GM23248 (cell line): ENCODE measurements at regions not wholly inside any gene's neighbourhood (a gene's known extent, or its start where the extent isn't known, plus 50 kb on each side); places are given as distances from the start of the nearest gene placed in this dataset.
"Not testable (repeated sequence)": the region's sequence is repeated elsewhere in the genome, so short reads cannot be mapped to it uniquely, and the experiment has no call there.

Experiments used
- DNase-seq: peaks from one replicate; pipeline ENCODE4 v3.0.0-alpha.2; 2015
- H2AFZ ChIP-seq: fragments of 200-600 bp; sonication (generic); 2 replicates; pipeline ENCODE4 v1.6.1; 2016; ENCODE audit warnings: antibody characterized with exemption
- H3F3A ChIP-seq: fragments of 200-600 bp; sonication (generic); 2 replicates; pipeline ENCODE4 v1.6.1; 2016; ENCODE audit warnings: mild to moderate bottlenecking, antibody characterized with exemption, mixed run types; ENCODE audit not compliant: insufficient read depth
- H3K27ac ChIP-seq: fragments of 200-600 bp; sonication (generic); 2 replicates; pipeline ENCODE4 v1.5.1; 2016; ENCODE audit warnings: mild to moderate bottlenecking
- H3K27me3 ChIP-seq: fragments of 200-600 bp; sonication (generic); replicated peaks from 2 replicates; pipeline ENCODE4 v1.6.1; 2016; ENCODE audit warnings: mild to moderate bottlenecking; ENCODE audit not compliant: insufficient read depth
- H3K36me3 ChIP-seq: fragments of 200-600 bp; sonication (generic); 2 replicates; pipeline ENCODE4 v1.6.1; 2016; ENCODE audit warnings: low read depth, mild to moderate bottlenecking
- H3K4me1 ChIP-seq: fragments of 200-600 bp; sonication (generic); 2 replicates; pipeline ENCODE4 v1.6.1; 2016; ENCODE audit warnings: mild to moderate bottlenecking; ENCODE audit not compliant: insufficient read depth
- H3K4me2 ChIP-seq: fragments of 200-600 bp; sonication (generic); one replicate; pipeline ENCODE4 v1.6.1; 2016; ENCODE audit warnings: mild to moderate bottlenecking; ENCODE audit not compliant: unreplicated experiment
- H3K4me3 ChIP-seq: fragments of 200-600 bp; sonication (generic); 2 replicates; pipeline ENCODE4 v1.5.1; 2016; ENCODE audit warnings: mild to moderate bottlenecking
- H3K79me2 ChIP-seq: fragments of 200-600 bp; sonication (generic); 2 replicates; pipeline ENCODE4 v1.6.1; 2016; ENCODE audit warnings: mild to moderate bottlenecking; ENCODE audit not compliant: insufficient read depth
- H3K9ac ChIP-seq: fragments of 200-600 bp; sonication (generic); 2 replicates; pipeline ENCODE4 v1.6.1; 2016; ENCODE audit warnings: mild to moderate bottlenecking
- H3K9me2 ChIP-seq: fragments of 200-600 bp; sonication (generic); 2 replicates; pipeline ENCODE4 v1.6.1; 2016; ENCODE audit warnings: mixed run types, mild to moderate bottlenecking, moderate library complexity; ENCODE audit not compliant: insufficient read depth
- H3K9me3 ChIP-seq: fragments of 200-600 bp; sonication (generic); one replicate; pipeline ENCODE4 v1.6.1; 2017; ENCODE audit warnings: low read depth
- H4K20me1 ChIP-seq: fragments of 200-600 bp; sonication (generic); 2 replicates; pipeline ENCODE4 v1.6.0; 2016; ENCODE audit not compliant: insufficient read depth
- EZH2 ChIP-seq: fragments of 200-600 bp; sonication (generic); IDR thresholded peaks from 2 replicates; pipeline ENCODE4 v1.6.1; 2018; ENCODE audit warnings: antibody characterized with exemption, mild to moderate bottlenecking; ENCODE audit not compliant: insufficient read depth, poor library complexity, severe bottlenecking
- EZH2phosphoT487 ChIP-seq: fragments of 200-600 bp; sonication (generic); IDR thresholded peaks from 2 replicates; pipeline ENCODE4 v1.6.1; 2018; ENCODE audit warnings: antibody characterized with exemption, moderate library complexity, mild to moderate bottlenecking, low read depth; ENCODE audit not compliant: insufficient read depth
- WGBS, 2 experiments: methylation state at CpG; one replicate each; pipeline ENCODE4 v1.1.6; 2015 to 2017; ENCODE audit warnings: low lambda C conversion rate in 2 of 2, low coverage in 1 of 2; ENCODE audit errors: missing lambda C conversion rate in 2 of 2; 5-methylcytosine and 5-hydroxymethylcytosine counted together
- in situ Hi-C: fragments of 300-500 bp; cut with MboI; formaldehyde crosslinking; loops from 2 replicates; pipeline ENCODE4 v1.15.0; 2020

- in situ Hi-C loops: no loop called here
- no peaks in the 10 kb centered on the region for H3K36me3 ChIP-seq
- 35 to 43% methylated on average over 1 of the region's 1 CpG for WGBS, 2 experiments
- H3K9ac ChIP-seq: no peak overlapping the region
- H4K20me1 ChIP-seq: no peaks in the 10 kb centered on the region
- no peak overlapping the region for H2AFZ ChIP-seq
- H3K4me1 ChIP-seq: no peaks in the 10 kb centered on the region
- no peaks in the 10 kb centered on the region for H3K79me2 ChIP-seq
- H3K4me3 ChIP-seq: no peak overlapping the region
- TF ChIP-seq EZH2: no peak
- TF ChIP-seq EZH2phosphoT487: no peak
- DNase-seq: no peak
- H3K9me3 ChIP-seq: no peaks in the 10 kb centered on the region
- no peaks in the 10 kb centered on the region for H3K27me3 ChIP-seq
- H3F3A ChIP-seq: no peaks in the 10 kb centered on the region
- no peak overlapping the region for H3K4me2 ChIP-seq
- H3K9me2 ChIP-seq: no peaks in the 10 kb centered on the region
- H3K27ac ChIP-seq: no peak overlapping the region
Observed at GRCh38 chr3:16768014-16768413, 116.7 kb upstream of the PLCL2 start.

- no peaks in the 10 kb centered on the region for H3K27me3 ChIP-seq
- no peak overlapping the region for H3K27ac ChIP-seq
- no peak overlapping the region for H3K4me2 ChIP-seq
- no peaks in the 10 kb centered on the region for H3K79me2 ChIP-seq
- WGBS, 2 experiments: 85 to 93% methylated on average over 1 of the region's 1 CpG
- in situ Hi-C loops: no loop called here
- H3K9me2 ChIP-seq: no peaks in the 10 kb centered on the region
- no peaks in the 10 kb centered on the region for H3K4me1 ChIP-seq
- H3K9me3 ChIP-seq: no peaks in the 10 kb centered on the region
- no peak for TF ChIP-seq EZH2phosphoT487
- no peak for TF ChIP-seq EZH2
- H3F3A ChIP-seq: no peaks in the 10 kb centered on the region
- H2AFZ ChIP-seq: no peak overlapping the region
- no peak overlapping the region for H3K4me3 ChIP-seq
- H3K36me3 ChIP-seq: no peaks in the 10 kb centered on the region
- no peak for DNase-seq
- no peaks in the 10 kb centered on the region for H4K20me1 ChIP-seq
- no peak overlapping the region for H3K9ac ChIP-seq
Observed at GRCh38 chr3:16768956-16769355, 115.8 kb upstream of the PLCL2 start.

GRCh38 chr3:16769525-16769924 lies 115.2 kb upstream of the PLCL2 start:
- Histone ChIP-seq H3K9me2 (no peaks in the 10 kb centered on the region), H3K4me1 (no peaks in the 10 kb centered on the region), H3K79me2 (no peaks in the 10 kb centered on the region), H3K4me2 (no peak overlapping the region), H3K9me3 (no peaks in the 10 kb centered on the region), H2AFZ (no peak overlapping the region), H3F3A (no peaks in the 10 kb centered on the region), H3K36me3 (no peaks in the 10 kb centered on the region), H3K9ac (no peak overlapping the region), H4K20me1 (no peaks in the 10 kb centered on the region), H3K27me3 (no peaks in the 10 kb centered on the region), H3K27ac (no peak overlapping the region), H3K4me3 (no peak overlapping the region)
- no peak for DNase-seq
- TF ChIP-seq EZH2phosphoT487: no peak
- no peak for TF ChIP-seq EZH2
- 94 to 96% methylated on average over 4 of the region's 4 CpGs for WGBS, 2 experiments
- in situ Hi-C loops: no loop called here

- 55 to 58% methylated on average over 5 of the region's 5 CpGs for WGBS, 2 experiments
- in situ Hi-C loops: no loop called here
Observed at GRCh38 chr3:16770021-16770420, 114.7 kb upstream of the PLCL2 start.

GRCh38 chr3:16770792-16771191 lies 114.0 kb upstream of the PLCL2 start:
- in situ Hi-C loops: no loop called here
- Histone ChIP-seq H3F3A (no peaks in the 10 kb centered on the region), H3K9ac (no peak overlapping the region), H2AFZ (no peak overlapping the region), H3K4me2 (no peak overlapping the region), H3K9me2 (no peaks in the 10 kb centered on the region), H3K9me3 (no peaks in the 10 kb centered on the region), H3K4me1 (no peaks in the 10 kb centered on the region), H4K20me1 (no peaks in the 10 kb centered on the region), H3K4me3 (no peak overlapping the region), H3K27ac (no peak overlapping the region), H3K79me2 (no peaks in the 10 kb centered on the region), H3K36me3 (no peaks in the 10 kb centered on the region), H3K27me3 (no peaks in the 10 kb centered on the region)
- 86 to 91% methylated on average over 4 of the region's 4 CpGs for WGBS, 2 experiments
- TF ChIP-seq EZH2phosphoT487 (no peak), EZH2 (no peak)
- DNase-seq: no peak

More at GRCh38 chr3:16770021-16770420, 114.7 kb upstream of the PLCL2 start:
- Histone ChIP-seq H2AFZ (no peak overlapping the region), H4K20me1 (no peaks in the 10 kb centered on the region), H3K27ac (no peak overlapping the region), H3K27me3 (no peaks in the 10 kb centered on the region), H3K4me3 (no peak overlapping the region), H3K4me2 (no peak overlapping the region), H3K9ac (no peak overlapping the region), H3K4me1 (no peaks in the 10 kb centered on the region), H3K9me2 (no peaks in the 10 kb centered on the region), H3K36me3 (no peaks in the 10 kb centered on the region), H3K79me2 (no peaks in the 10 kb centered on the region), H3K9me3 (no peaks in the 10 kb centered on the region), H3F3A (no peaks in the 10 kb centered on the region)
- TF ChIP-seq EZH2phosphoT487 (no peak), EZH2 (no peak)
- no peak for DNase-seq

GRCh38 chr3:16773594-16773993 lies 111.2 kb upstream of the PLCL2 start:
- H2AFZ ChIP-seq, H3K9me2 ChIP-seq, H4K20me1 ChIP-seq, H3K9me3 ChIP-seq, H3K4me2 ChIP-seq, H3K4me1 ChIP-seq, H3F3A ChIP-seq, H3K4me3 ChIP-seq, in situ Hi-C loops, DNase-seq, H3K27me3 ChIP-seq, H3K79me2 ChIP-seq, H3K9ac ChIP-seq, H3K27ac ChIP-seq, H3K36me3 ChIP-seq: not testable (repeated sequence)
- WGBS, 2 experiments: 66 to 71% methylated on average over 6 to 15 of the region's 15 CpGs

- H3K4me2 ChIP-seq, H3K79me2 ChIP-seq, H3F3A ChIP-seq, H3K36me3 ChIP-seq, H3K9me2 ChIP-seq, H3K4me3 ChIP-seq, H3K9ac ChIP-seq, H2AFZ ChIP-seq, H4K20me1 ChIP-seq, in situ Hi-C loops, DNase-seq, H3K4me1 ChIP-seq, H3K9me3 ChIP-seq, H3K27ac ChIP-seq, H3K27me3 ChIP-seq: not testable (repeated sequence)
- 84% methylated on average over 11 of the region's 11 CpGs for WGBS, 2 experiments
Observed at GRCh38 chr3:16774536-16774935, 110.2 kb upstream of the PLCL2 start.
